ENCODE measurements at regions not wholly inside any gene's neighbourhood (a gene's known extent, or its start where the extent isn't known, plus 50 kb on each side); places are given as distances from the start of the nearest gene placed in this dataset.

- TF ChIP-seq, protein P1, sequence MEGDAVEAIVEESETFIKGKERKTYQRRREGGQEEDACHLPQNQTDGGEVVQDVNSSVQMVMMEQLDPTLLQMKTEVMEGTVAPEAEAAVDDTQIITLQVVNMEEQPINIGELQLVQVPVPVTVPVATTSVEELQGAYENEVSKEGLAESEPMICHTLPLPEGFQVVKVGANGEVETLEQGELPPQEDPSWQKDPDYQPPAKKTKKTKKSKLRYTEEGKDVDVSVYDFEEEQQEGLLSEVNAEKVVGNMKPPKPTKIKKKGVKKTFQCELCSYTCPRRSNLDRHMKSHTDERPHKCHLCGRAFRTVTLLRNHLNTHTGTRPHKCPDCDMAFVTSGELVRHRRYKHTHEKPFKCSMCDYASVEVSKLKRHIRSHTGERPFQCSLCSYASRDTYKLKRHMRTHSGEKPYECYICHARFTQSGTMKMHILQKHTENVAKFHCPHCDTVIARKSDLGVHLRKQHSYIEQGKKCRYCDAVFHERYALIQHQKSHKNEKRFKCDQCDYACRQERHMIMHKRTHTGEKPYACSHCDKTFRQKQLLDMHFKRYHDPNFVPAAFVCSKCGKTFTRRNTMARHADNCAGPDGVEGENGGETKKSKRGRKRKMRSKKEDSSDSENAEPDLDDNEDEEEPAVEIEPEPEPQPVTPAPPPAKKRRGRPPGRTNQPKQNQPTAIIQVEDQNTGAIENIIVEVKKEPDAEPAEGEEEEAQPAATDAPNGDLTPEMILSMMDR (IDR thresholded peaks at IDR 0.05; ENCODE audit: extremely low read depth, missing control alignments), result no peak
- DNase-seq (ENCODE audit: low spot score), result no peak
Observed at GRCh38 chr11:109885006-109885405, 208.2 kb upstream of the ZC3H12C start.

GRCh38 chr11:109892321-109892794, 200.8 kb upstream of the ZC3H12C start:
- no peak for DNase-seq (ENCODE audit: low spot score)
- TF ChIP-seq, protein P1 (IDR thresholded peaks at IDR 0.05; ENCODE audit: extremely low read depth, missing control alignments), result no peak

GRCh38 chr11:109894242-109894641, 198.9 kb upstream of the ZC3H12C start:
- no peak for DNase-seq (ENCODE audit: low spot score)
- TF ChIP-seq, protein P1 (IDR thresholded peaks at IDR 0.05; ENCODE audit: extremely low read depth, missing control alignments), result no peak

DNA sequence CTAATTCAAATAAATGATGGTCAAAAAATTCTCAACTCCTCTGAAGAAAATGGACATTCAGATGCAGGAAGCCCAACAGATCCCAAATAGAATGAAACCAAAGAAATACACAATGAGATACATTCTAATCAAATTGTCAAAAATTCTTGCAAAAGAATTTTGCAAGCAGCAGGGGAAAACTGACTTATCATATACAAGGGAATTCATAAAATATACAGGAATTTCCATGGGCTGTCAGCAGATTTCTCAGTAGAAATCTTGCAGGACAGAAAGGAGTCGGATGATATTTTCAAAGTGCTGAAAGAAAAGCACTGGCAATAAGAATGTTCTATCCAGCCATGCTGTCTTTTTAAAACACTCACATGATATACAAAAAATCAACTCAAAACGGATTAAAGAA, 194.6 kb upstream of the ZC3H12C start:
- TF ChIP-seq, protein P1 (IDR thresholded peaks at IDR 0.05; ENCODE audit: extremely low read depth, missing control alignments), result no peak
- no peak for DNase-seq (ENCODE audit: low spot score)

GRCh38 chr11:109902764-109903433, 190.3 kb upstream of the ZC3H12C start:
- DNase-seq (ENCODE audit: low spot score), result no peak
- TF ChIP-seq, protein P1 (IDR thresholded peaks at IDR 0.05; ENCODE audit: extremely low read depth, missing control alignments), result no peak

- TF ChIP-seq, protein P1 (IDR thresholded peaks at IDR 0.05; ENCODE audit: extremely low read depth, missing control alignments), result no peak
Observed at GRCh38 chr11:109911488-109911887, 181.7 kb upstream of the ZC3H12C start.

DNA sequence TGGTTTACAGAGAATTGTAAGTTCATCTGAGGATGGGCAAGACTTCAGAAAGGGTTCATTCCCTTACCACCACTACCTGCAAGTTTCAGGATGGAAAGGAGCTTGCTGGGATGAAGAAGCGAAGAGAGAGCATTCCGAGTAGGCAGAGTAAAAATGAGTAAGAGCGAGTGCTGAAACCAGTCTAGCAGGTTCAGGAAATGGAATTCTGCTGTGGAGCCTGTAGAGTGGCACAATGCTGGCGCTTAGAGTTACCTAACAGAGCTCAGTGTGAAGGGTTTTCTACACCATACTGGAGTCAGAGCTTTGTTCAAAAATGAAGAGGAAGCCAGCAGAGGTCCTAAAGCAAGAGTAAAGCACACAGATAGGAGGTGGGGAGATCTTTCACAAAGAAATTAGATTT, 179.2 kb upstream of the ZC3H12C start:
- DNase-seq (ENCODE audit: low spot score), result no peak
- TF ChIP-seq, protein P1 (IDR thresholded peaks at IDR 0.05; ENCODE audit: extremely low read depth, missing control alignments), result no peak

More at GRCh38 chr11:109911488-109911887, 181.7 kb upstream of the ZC3H12C start:
- DNase-seq (ENCODE audit: low spot score), result no peak

All from GM20000 (cell line).